Testis (tissue), 2 donors: ENCODE measurements at regions not wholly inside any gene's neighbourhood (a gene's known extent, or its start where the extent isn't known, plus 50 kb on each side); places are given as distances from the start of the nearest gene placed in this dataset.
"Not testable (repeated sequence)": the region's sequence is repeated elsewhere in the genome, so short reads cannot be mapped to it uniquely, and the experiment has no call there.

Experiments
- DNase-seq: peaks from one replicate; pipeline ENCODE4 v3.0.0-alpha.2; 2019
- H3K27ac ChIP-seq, 2 donors: fragments of 200-600 bp; sonication (generic); one replicate each; pipeline ENCODE4 v1.5.1; 2019
- H3K27me3 ChIP-seq: fragments of 200-600 bp; sonication (generic); one replicate; pipeline ENCODE4 v1.5.1; 2019
- H3K36me3 ChIP-seq: fragments of 200-600 bp; sonication (generic); one replicate; pipeline ENCODE4 v1.5.1; 2017; ENCODE audit warnings: low read depth; ENCODE audit errors: missing control alignments
- H3K4me1 ChIP-seq: fragments of 200-600 bp; sonication (generic); one replicate; pipeline ENCODE4 v1.5.1; 2019
- H3K4me3 ChIP-seq, 2 donors: fragments of 200-600 bp; sonication (generic); one replicate each; pipeline ENCODE4 v1.5.1; 2017 to 2019
- H3K9me3 ChIP-seq: fragments of 200-600 bp; sonication (generic); one replicate; pipeline ENCODE4 v1.5.1; 2017
- POLR2A ChIP-seq: fragments of 450-650 bp; IDR thresholded peaks from one replicate; pipeline ENCODE4 v1.6.1; 2017; ENCODE audit warnings: antibody characterized with exemption, mild to moderate bottlenecking, moderate library complexity
- WGBS, 2 donors: methylation state at CpG; one replicate each; pipeline ENCODE4 v1.1.5; 2018; 5-methylcytosine and 5-hydroxymethylcytosine counted together
- intact Hi-C: fragments of 100-400 bp; cut with DNase I; formaldehyde crosslinking; loops from one replicate; pipeline ENCODE4 v1.15.1; 2023; ENCODE audit warnings: low total_unique reads
- TF ChIP-seq, protein P1 (sequence below), 3 experiments: fragments of 450-650 bp in 2 of 3; fragments of 200-600 bp in 1 of 3; sonication (generic) in 1 of 3; IDR thresholded peaks; one replicate each; pipeline ENCODE4 v1.5.1; 2016 to 2019; ENCODE audit warnings: antibody characterized with exemption in 3 of 3, mild to moderate bottlenecking in 2 of 3, moderate library complexity in 1 of 3

DNA sequence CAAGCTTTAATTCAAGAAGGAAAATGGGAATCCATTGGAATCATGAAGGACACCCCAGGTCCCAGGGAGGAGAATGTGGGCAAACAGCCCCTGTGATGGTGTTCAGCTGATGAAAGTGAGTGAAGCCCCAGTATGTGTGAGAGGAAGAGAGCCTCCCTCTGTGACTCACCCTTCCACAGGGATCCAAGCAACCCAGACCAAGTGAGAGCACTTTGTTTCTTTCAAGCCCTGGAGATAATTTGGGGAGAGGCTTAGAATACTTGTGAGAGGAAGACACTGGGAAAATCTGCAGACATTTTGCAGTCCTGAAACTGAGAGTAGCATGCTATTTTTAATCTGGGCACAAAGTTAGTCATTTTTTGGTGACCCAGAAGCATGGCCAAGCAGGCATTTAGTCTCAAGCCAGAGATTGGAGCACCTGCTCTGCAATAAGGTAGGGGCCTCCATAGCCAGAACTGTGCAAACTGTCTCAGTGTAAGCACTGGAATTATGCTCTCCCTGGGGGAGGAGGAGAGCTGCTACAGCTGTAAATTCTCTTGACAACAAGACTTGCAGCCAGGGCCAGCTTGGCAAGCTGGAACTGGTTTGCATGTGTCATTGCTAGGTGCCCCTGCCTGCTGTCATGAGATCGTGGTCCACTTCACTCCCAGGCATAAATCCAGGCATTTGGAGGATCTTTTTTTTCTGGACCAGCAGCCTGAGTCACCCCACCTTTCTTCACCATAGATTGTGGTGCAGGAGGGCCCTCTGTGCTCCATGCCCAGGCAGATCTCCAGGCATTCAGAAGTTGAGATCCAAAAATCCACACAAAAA lies 537.8 kb upstream of the DPPA4 start:
- no peak overlapping the region for H3K27ac ChIP-seq
- H3K36me3 ChIP-seq = no peaks in the 10 kb centered on the region
- no peak for DNase-seq
- H3K9me3 ChIP-seq = no peaks in the 10 kb centered on the region
- H3K4me3 ChIP-seq = no peak overlapping the region
- H3K27me3 ChIP-seq = no peaks in the 10 kb centered on the region
- WGBS, 2 donors = 63% methylated on average over 1 of the region's 1 CpG; no CpG with 5 or more reads in 1 of the 2 donors
- no peaks in the 10 kb centered on the region for H3K4me1 ChIP-seq
- intact Hi-C loops = no loop called here
- no peak for TF ChIP-seq POLR2A
- TF ChIP-seq, protein P1, sequence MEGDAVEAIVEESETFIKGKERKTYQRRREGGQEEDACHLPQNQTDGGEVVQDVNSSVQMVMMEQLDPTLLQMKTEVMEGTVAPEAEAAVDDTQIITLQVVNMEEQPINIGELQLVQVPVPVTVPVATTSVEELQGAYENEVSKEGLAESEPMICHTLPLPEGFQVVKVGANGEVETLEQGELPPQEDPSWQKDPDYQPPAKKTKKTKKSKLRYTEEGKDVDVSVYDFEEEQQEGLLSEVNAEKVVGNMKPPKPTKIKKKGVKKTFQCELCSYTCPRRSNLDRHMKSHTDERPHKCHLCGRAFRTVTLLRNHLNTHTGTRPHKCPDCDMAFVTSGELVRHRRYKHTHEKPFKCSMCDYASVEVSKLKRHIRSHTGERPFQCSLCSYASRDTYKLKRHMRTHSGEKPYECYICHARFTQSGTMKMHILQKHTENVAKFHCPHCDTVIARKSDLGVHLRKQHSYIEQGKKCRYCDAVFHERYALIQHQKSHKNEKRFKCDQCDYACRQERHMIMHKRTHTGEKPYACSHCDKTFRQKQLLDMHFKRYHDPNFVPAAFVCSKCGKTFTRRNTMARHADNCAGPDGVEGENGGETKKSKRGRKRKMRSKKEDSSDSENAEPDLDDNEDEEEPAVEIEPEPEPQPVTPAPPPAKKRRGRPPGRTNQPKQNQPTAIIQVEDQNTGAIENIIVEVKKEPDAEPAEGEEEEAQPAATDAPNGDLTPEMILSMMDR (IDR thresholded peaks at IDR 0.05) = no peak

GRCh38 chr3:109877616-109878015 lies 540.3 kb upstream of the DPPA4 start:
- DNase-seq, H3K4me1 ChIP-seq, H3K9me3 ChIP-seq, H3K27ac ChIP-seq, H3K36me3 ChIP-seq, H3K4me3 ChIP-seq, H3K27me3 ChIP-seq, intact Hi-C loops: not testable (repeated sequence)
- 88 to 95% methylated on average over 2 of the region's 2 CpGs for WGBS, 2 donors

DNA sequence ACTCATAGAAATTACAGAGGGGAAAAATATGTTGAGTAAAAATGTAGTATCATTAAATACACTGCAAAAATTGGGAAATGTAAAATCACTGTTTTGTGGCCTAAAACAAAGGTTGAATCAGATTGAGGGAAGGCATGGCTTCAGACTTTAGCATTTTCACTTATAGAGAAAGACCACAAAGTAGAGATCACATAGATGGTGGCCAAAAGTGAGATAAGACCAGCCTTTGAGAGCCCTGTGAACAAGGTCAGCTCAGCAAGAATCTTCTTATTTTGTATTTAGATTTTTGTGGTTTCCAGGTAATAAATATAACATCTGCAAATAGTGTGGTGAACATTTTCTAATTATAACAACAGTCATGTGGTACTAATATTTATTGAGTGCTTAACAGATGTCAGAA lies 544.8 kb upstream of the DPPA4 start:
- TF ChIP-seq, protein P1 (IDR thresholded peaks at IDR 0.05) = no peak
- TF ChIP-seq POLR2A = no peak
- intact Hi-C loops = no loop called here
- no peak overlapping the region for H3K4me3 ChIP-seq
- peaks cover 4% of the 10 kb centered on the region for H3K4me1 ChIP-seq
- H3K27ac ChIP-seq = no peak overlapping the region
- H3K9me3 ChIP-seq = no peaks in the 10 kb centered on the region
- no peaks in the 10 kb centered on the region for H3K27me3 ChIP-seq
- no peak for DNase-seq
- H3K36me3 ChIP-seq = no peaks in the 10 kb centered on the region

- Histone ChIP-seq H3K27ac (no peak overlapping the region), H3K36me3 (no peaks in the 10 kb centered on the region), H3K27me3 (no peaks in the 10 kb centered on the region), H3K4me1 (peaks cover 4% of the 10 kb centered on the region), H3K9me3 (no peaks in the 10 kb centered on the region), H3K4me3 (no peak overlapping the region)
- intact Hi-C loops = no loop called here
- TF ChIP-seq POLR2A = no peak
- TF ChIP-seq, protein P1 (IDR thresholded peaks at IDR 0.05) = no peak
- no peak for DNase-seq
- 91 to 93% methylated on average over 2 of the region's 2 CpGs for WGBS, 2 donors
Measured at GRCh38 chr3:109887293-109887692, 549.9 kb upstream of the DPPA4 start.

GRCh38 chr3:109888026-109888425 lies 550.7 kb upstream of the DPPA4 start:
- Histone ChIP-seq H3K4me3 (no peak overlapping the region), H3K9me3 (no peaks in the 10 kb centered on the region), H3K27ac (no peak overlapping the region), H3K27me3 (no peaks in the 10 kb centered on the region), H3K4me1 (peaks cover 4% of the 10 kb centered on the region), H3K36me3 (no peaks in the 10 kb centered on the region)
- TF ChIP-seq, protein P1 (IDR thresholded peaks at IDR 0.05) = no peak
- TF ChIP-seq POLR2A = no peak
- DNase-seq = no peak
- intact Hi-C loops = no loop called here
